ENCODE measurements at regions not wholly inside any gene's neighbourhood (a gene's known extent, or its start where the extent isn't known, plus 50 kb on each side); places are given as distances from the start of the nearest gene placed in this dataset.

- TF ChIP-seq POLR2A (IDR thresholded peaks at IDR 0.05) (peak in 1 of 3 donors; percentile 28), CTCF (IDR thresholded peaks at IDR 0.05) (no peak)
These were observed 63.0 kb upstream of the CD2AP start for GRCh38 chr6:47414423-47415167.
